Fibroblast of lung (primary cell): ENCODE measurements at regions not wholly inside any gene's neighbourhood (a gene's known extent, or its start where the extent isn't known, plus 50 kb on each side); places are given as distances from the start of the nearest gene placed in this dataset.

Experiments
- CTCF ChIP-seq, 2 donors: IDR thresholded peaks in 1 of 2; conservative IDR thresholded peaks in 1 of 2; 1 replicate in 1 of 2; 2 replicates in 1 of 2; pipeline ENCODE4 v1.5.1; 2011 to 2012; ENCODE audit warnings: low read length in 2 of 2, control low read depth in 1 of 2, inconsistent platforms in 1 of 2, low read depth in 1 of 2, mild to moderate bottlenecking in 1 of 2
- EZH2 ChIP-seq: IDR thresholded peaks from 2 replicates; pipeline ENCODE4 v1.5.1; 2012; ENCODE audit warnings: low read length, control low read depth, mild to moderate bottlenecking; ENCODE audit errors: missing control alignments

GRCh38 chrX:40885989-40886388, 150.6 kb upstream of the MED14 start:
- TF ChIP-seq CTCF (conservative IDR thresholded peaks at IDR 0.05 in 1 of 2, IDR thresholded peaks at IDR 0.05 in 1 of 2; ENCODE audit: low read depth in 1 of 2, low read length in 2 of 2) (no peak), EZH2 (no peak)
